ENCODE measurements at regions not wholly inside any gene's neighbourhood (a gene's known extent, or its start where the extent isn't known, plus 50 kb on each side); places are given as distances from the start of the nearest gene placed in this dataset.
"Not testable (repeated sequence)": the region's sequence is repeated elsewhere in the genome, so short reads cannot be mapped to it uniquely, and the experiment has no call there.

GRCh38 chr13:69280399-69280798 lies 827.2 kb upstream of the ATXN8OS start:
- no peak overlapping the region for H3K4me3 ChIP-seq (replicated peaks; ENCODE audit: low read depth, low read length)
- no peak for TF ChIP-seq CTCF (IDR thresholded peaks at IDR 0.05; ENCODE audit: low read length, missing control alignments)
- no peak for DNase-seq (ENCODE audit: low read depth)

DNA sequence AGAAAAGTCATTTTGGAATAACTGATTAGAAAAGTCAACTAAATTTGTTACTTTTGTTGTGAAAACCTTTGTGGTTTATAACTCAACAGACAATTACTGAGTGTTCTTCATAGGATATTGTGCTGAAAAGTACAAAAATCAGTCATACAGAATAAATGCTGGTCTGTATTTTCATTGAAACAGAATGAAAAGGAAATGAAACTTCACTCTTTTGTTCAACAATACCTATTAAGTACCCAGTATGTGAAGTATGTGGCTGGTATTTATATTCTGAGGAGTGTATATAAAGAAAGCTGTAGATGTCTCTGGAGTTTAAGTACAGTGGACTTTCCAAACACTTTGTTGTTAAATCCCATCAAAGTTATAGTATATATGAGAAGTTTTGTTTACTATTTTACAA lies 828.4 kb upstream of the ATXN8OS start:
- no peak for TF ChIP-seq CTCF (IDR thresholded peaks at IDR 0.05; ENCODE audit: low read length, missing control alignments)
- no peak overlapping the region for H3K4me3 ChIP-seq (replicated peaks; ENCODE audit: low read depth, low read length)
- no peak for DNase-seq (ENCODE audit: low read depth)

DNA sequence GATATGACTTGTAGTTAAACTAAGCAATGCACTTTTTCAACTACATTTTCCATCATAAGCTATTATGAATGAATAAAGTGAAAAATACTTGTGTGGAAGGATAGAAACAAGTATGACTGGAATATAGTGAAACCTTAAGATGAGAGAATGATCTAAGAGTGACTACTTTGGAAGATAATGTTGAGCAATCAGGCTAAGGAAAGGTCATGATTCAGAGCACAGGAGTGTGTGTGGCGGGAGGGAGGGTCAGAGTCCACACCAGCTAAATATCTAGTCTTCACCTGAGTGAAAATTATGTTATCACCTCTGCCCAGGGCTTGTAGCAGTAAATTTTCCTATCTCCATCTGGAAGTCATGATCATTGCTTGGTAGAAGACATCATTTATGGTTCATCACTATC lies 833.4 kb upstream of the ATXN8OS start:
- H3K4me3 ChIP-seq (replicated peaks; ENCODE audit: low read depth, low read length), result no peak overlapping the region
- TF ChIP-seq CTCF (IDR thresholded peaks at IDR 0.05; ENCODE audit: low read length, missing control alignments), result no peak
- no peak for DNase-seq (ENCODE audit: low read depth)

DNA sequence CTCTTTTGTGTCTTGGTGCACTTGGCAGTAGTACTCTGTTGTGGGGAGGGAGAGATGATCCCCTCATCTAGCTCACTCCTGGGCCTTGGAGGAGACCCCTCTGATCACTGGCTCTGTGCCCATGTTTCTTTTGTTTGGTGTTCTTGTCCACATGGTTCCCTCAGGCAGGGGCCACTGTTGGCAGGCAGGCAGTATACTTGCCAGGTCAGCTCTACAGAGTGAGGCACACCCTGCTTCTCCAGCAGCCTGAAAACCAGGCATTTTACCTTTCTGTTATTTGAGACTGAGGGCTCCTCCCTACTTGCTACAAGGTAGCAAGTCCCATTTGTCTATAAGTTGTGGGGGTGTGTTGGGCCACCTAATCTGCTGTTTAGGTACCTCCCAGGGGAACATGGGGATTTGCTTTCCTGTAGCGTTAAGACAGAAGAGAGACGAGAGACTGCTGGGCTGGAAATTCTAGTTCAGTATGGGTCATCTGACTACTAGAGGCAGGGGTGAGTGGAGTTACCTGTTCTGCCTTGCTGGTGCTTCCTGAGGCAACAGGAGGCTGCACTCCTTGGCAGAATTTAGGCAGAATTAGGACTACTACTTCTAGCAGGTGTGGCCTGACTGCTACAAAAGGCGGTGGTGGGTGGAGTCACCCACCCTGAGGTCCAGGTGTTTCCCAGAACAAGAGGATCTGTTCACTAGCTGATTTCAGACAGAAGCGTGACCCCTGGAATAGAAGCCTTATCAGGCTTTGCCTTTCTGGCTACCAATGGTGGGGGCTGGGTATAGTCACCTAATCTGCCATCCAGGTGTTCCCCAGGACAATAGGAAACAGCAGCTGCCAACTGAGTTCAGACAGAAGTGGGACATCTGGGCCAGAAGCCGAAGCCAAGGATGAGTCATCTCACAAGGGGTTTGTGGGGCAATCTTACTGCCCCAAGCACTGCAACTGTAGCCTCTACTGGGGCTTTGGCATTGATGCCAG lies 843.0 kb upstream of the ATXN8OS start:
- no peak overlapping the region for H3K4me3 ChIP-seq (replicated peaks; ENCODE audit: low read depth, low read length)
- TF ChIP-seq CTCF (IDR thresholded peaks at IDR 0.05; ENCODE audit: low read length, missing control alignments), result no peak

DNA sequence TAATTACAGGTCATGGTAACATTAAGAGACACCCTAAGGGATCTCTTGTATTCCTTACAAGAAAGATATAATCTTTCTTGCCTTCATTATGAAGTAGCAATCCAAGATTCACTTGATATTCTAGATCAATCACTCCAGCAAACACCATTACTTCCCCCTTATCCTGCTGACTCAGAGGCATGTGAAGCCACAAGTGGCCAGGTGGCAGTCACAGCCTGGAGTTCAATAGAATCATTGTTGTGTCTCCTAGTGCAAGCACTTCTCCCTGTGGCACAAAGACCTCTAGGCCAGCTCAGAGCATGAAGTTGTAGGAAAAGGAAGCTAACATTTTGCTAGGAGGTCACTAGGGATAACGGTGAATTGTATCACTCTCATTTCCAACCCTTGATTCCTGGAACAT lies 864.3 kb upstream of the ATXN8OS start:
- H3K4me3 ChIP-seq (replicated peaks; ENCODE audit: low read depth, low read length), result no peak overlapping the region
- no peak for TF ChIP-seq CTCF (IDR thresholded peaks at IDR 0.05; ENCODE audit: low read length, missing control alignments)
- no peak for DNase-seq (ENCODE audit: low read depth)

More for the DNA sequence above, 843.0 kb upstream of the ATXN8OS start:
- DNase-seq (ENCODE audit: low read depth), result no peak

GRCh38 chr13:69234171-69234570 lies 873.5 kb upstream of the ATXN8OS start:
- no peak for TF ChIP-seq CTCF (IDR thresholded peaks at IDR 0.05; ENCODE audit: low read length, missing control alignments)
- DNase-seq (ENCODE audit: low read depth), result no peak
- no peak overlapping the region for H3K4me3 ChIP-seq (replicated peaks; ENCODE audit: low read depth, low read length)

DNA sequence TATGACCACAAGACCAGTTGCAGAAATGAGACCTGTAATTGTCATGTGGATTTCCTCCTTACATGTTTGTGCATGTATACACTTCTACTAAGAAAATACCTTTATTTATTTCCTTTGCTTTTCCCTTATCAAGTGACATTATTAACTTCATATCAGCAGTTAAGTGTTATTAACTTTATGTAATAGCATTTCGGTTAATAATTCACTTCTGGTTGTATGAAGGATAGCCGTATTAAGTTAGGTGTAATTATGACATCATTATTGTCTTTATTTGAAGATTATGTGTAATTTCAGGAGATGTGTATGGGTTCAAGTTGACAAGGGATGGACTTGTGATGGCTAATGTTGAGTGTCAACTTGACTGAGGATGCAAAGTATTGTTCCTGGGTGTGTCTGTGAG lies 881.2 kb upstream of the ATXN8OS start:
- TF ChIP-seq CTCF (IDR thresholded peaks at IDR 0.05; ENCODE audit: low read length, missing control alignments), result no peak

DNA sequence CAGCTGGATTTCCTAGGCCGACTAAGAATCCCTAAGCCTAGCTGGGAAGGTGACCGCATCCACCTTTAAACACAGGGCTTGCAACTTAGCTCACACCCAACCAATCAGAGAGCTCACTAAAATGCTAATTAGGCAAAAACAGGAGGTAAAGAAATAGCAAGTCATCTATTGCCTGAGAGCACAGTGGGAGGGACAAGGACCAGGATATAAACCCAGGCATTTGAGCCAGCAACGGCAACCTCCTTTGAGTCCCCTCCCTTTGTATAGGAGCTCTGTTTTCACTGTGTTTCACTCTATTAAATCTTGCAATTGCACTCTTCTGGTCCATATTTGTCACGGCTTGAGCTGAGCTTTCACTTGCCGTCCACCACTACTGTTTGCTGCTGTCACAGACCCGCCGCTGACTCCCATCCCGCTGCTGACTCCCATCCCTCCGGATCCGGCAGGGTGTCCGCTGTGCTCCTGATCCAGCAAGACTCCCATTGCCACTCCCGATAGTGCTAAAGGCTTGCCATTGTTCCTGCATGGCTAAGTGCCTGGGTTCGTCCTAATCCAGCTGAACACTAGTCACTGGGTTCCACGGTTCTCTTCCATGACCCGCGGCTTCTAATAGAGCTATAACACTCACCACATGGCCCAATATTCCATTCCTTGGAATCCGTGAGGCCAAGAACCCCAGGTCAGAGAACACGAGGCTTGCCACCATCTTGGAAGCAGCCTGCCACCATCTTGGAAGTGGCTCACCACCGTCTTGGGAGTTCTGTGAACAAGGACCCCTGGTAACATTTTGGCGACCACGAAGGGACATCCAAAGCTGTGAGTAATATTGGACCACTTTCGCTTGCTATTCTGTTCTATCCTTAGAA lies 885.8 kb upstream of the ATXN8OS start:
- DNase-seq (ENCODE audit: low read depth); H3K4me3 ChIP-seq (replicated peaks; ENCODE audit: low read depth, low read length): not testable (repeated sequence)

More for the DNA sequence above, 881.2 kb upstream of the ATXN8OS start:
- DNase-seq (ENCODE audit: low read depth), result no peak
- no peak overlapping the region for H3K4me3 ChIP-seq (replicated peaks; ENCODE audit: low read depth, low read length)
